GM19372 (cell line): ENCODE measurements at regions not wholly inside any gene's neighbourhood (a gene's known extent, or its start where the extent isn't known, plus 50 kb on each side); places are given as distances from the start of the nearest gene placed in this dataset.

Source experiments
- ATAC-seq: cut with Tn5 transposase; IDR thresholded peaks from one replicate; pipeline ENCODE4 v1.9.1; 2021; ENCODE audit warnings: mild to moderate bottlenecking, low read depth, moderate library complexity; ENCODE audit not compliant: unreplicated experiment

DNA sequence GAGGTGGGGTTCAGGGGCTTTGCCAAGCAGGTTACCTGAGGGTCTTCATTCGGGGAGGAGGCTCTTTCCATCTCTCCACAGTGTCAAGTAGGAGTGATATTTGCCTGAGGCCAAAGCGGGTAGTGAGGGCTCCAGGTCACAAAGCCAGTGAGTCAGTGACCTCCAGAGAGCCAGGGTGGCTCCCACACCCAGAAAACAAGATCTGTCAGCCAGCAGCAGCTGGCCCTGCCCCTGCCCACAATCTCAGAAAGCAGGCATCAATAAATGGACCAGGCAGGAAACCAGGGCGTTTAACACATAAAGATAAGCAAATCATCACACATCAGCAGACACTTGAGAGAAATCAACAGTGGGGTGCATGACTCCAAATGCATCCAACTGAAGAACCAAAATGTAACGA is 250.8 kb downstream of the CDH26 start:
- no peak for ATAC-seq

DNA sequence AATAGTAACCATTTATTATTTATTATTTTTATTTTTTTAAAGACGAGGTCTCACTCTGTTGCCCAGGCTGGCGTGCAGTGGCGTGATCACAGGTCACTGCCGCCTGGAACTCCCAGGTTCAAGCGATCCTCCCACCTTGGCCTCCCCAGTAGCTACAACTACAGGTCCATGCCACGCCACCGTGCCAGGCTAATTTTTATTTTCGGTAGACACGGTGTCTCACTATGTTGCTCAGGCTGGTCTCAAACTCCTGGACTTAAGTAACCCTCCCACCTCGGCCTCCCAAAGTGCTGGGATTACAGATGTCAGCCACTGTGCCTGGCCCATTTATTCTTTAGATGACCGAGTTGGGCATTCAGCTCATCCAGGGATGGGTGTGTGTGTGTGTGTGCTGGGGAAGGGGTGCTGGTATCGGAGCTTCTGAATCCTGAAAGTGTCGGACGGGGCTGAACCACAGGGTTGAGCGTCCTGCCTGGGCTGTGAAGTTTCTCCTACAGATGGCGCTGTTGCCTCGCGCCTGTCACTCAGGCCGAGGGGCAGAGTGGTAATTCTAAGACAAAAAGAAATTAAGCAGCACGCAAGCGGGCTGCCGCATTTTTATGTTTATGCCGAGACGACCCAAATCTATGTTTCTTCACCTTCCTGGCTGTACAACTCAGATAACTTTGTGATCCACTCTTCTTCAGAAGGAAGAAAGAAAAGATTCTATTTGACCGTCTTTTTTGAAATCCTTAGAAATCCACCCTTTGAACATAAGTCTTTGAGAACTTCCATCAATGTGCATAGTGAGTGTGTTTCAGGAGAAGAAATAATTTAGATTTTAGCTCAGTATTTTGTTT is 252.8 kb downstream of the CDH26 start:
- ATAC-seq, result no peak

DNA sequence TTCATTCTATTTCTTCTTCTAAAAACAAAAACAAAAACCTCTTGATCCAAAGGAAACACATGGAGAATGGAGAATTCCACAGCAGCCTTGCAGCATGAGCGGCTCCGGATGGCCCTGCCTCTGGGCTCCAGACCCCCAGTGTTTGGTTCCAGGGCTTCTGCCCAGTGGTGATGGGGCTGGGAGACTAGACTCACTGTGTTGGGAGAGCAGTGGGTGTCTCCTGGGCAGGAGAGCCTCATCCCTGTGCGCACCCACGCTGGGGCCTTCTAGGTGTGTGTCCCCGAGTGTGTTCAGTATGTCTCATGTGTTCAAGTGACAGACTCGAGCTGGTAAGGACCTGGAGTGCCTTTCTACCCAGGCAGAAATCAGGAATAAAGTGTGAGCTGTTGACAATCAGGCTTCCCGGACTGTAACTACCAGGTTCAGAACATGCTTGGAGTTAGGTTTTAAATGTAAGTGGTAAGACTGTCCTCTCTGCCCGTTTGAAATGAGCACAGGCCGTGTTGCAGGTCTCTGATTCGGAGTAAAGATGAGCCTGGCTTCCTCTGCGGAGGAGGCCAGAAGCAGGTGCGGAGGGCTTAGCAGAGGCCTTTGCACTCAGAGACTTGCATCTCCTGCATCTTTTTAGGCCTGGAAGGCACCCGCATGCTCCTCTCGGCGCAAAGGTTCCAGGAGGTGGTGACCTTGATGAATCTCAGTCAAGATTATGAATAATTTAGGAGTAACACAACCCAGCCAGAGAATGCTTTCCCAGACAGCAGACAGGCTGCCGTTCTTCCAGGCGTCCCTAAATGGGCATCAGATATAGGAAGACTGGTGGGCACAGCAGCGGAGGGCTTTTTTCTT is 253.6 kb downstream of the CDH26 start:
- no peak for ATAC-seq

DNA sequence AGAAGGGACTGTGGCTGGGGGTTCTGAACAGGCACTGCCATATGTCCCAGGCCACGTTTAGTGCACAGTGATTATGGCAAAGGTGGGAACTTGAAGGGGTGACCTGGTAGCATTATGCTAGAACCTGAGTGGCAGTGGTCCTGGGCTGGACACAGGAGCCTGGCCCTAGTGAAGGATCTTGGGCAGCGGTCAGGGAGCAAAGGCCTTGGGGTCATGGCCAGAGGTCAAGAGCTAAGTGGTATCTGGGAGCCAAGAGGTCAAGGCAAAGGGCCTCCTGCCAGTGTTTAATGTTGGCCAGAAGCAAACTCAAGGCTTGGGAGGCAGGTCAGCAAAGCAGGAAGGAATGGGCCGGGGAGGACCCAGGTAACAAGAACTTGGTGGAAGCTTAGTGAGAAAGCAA is 254.5 kb downstream of the CDH26 start:
- ATAC-seq, result no peak

DNA sequence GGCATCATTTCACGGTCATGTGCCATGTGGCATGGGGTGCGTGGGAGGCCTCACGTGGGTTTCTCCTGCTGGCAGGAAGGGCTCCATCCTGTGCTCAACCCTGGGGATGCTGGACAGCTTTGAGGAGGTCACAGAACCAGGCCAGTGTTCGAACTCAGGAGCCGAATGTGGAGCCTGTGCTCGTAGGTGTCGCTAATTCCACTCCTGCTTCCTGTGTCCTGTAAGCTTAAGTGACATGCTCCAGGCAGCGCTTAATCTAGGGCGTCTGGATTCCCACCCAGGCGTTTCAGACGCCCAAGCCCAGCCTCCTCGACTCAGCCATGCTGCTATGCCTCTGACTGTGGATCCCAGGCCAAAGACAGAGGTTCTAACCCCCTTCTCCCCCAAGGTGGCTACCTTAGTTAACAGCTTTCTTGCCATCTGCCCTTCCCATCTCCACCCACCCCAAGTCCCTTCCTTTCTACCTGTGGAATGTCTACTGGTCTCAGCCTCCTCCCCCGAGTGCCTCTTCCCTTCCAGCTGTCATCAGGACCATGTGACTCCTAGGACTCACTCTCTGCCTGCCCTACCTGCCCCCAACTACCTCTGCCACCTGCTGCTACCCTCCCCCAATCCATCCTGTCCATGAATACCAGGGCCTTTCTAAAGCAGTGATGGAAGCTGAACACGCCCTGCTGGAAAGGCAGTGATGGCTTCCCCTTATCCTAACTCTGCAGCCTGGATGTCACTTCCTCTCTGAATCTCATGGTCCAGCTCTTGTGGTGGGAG is 255.1 kb downstream of the CDH26 start:
- no peak for ATAC-seq

DNA sequence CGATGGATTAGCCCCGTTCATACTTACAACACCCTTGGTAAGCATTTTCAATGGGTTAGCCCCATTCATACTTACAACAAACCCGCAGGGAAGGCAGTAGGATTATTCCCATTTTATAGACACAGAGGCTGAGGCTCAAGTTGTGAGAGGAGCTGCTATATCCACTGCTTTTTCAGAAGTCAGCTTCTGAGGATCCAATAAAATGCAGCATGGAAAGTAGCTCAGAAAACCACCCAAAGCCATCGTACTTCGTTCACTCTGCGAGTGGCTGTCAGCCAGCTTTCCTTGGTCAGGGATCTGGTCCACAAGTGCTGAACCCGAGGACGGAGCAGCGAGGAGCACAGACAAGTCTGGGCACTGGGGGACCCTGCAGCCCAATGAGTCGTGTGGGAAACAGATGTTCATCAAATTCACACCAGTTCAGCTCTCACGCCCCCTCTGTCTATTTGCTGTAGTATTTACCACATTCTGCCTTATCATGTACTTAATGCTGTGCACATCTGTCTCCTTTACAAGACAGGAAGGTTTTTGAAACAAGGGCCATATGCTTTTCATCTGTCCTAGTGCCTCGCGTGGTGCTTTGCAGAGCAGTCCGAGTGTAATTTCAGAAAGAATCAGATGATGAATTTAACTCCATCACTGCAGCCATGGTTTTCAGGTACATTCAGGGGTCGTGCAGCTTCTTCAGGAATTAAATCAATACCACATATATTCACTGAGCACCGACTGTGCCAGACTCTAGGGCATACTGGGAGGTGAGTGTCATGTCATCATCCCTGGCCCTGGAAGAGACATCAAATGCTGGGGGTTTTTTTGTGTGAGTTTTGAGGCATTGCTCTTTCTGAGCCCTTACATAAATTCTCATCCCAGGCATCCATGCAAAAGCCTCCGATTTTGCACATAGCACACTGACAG is 256.9 kb downstream of the CDH26 start:
- ATAC-seq, result no peak

DNA sequence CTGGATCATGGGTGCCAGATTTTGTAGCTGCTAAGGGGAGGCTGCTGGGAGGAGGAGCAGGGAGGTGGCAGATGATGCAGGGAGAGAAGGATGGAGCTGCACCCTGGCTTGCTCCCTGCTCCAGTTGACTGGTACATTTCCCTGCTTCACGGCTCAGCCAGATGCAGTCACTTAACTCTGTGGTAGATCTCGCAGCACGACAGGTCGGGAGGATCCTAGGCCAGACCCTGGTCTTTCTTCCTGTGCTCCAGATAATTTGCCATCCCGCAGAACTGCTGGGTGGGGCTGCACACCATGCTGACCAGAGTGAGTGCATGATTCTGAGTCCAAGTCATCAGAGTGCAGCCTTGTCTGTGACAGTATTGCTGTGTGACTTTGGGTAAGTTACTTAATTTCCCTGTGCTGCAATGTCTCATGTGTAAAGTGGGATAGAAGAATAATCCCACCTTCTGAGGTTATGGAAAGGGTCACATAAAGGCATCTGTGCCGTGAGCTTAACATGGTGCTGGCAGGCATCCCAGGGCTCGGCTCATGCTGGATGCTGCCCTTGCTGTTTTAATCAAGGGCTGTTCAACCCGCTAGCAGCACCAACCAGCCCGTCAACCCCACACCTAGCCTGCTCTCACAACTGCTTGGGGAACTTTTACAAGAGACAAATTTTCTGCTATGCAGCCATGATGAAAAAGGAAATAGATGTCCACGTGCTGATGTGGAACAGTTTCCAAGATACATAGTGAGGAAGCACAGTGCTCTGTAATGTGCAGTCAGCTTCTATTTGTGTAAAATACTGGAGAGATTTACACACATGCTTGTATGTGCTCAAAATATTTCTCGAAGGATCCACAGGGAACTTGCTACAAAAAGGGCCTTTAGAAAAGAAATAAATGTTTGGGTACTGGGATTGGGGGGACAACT is 257.9 kb downstream of the CDH26 start:
- no peak for ATAC-seq

DNA sequence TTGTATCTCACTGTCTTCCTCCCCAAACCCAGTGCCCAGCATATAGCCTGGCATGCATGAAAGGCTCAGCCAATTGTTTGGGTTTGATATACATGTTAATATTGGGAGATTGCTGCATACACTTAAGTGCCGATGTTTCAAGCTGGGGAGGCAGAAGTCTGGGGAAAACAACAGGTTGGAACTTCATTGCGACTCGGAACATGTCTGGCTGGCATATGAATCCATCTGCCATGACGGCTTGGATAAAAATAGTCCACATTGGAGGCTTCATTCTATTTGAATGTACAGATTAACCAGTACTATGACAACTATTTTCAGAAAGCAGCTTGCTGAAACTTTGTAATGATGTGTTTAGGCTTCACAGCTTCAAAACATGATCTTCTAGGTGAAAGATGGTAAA is 261.0 kb downstream of the CDH26 start:
- no peak for ATAC-seq

DNA sequence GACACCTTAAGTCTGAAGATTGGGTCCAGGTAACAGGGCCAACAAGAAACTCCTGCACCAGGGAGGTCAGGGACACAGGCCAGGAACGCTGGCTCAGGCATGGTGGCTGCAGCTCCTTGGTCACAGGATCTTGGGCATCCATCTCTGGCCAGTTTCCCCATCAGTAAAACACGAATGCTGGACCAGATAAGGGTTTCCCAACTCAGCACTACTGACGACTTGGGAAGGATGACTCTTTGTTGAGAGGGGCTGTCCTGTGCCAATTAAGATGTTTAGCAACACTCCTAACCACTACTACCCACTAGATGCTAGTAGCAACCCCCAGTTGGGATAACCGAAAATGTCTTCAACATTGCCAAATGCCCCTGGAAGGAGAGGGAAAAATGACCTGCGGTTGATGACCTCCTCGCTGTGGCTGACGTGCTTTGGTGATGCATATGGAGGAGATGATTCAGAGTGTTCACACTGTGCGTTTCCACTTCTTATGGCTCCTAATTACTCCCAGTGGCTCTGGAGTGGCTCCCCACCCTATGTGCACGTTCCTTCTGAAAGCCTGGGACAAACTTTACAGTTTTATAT is 261.9 kb downstream of the CDH26 start:
- ATAC-seq, result no peak

DNA sequence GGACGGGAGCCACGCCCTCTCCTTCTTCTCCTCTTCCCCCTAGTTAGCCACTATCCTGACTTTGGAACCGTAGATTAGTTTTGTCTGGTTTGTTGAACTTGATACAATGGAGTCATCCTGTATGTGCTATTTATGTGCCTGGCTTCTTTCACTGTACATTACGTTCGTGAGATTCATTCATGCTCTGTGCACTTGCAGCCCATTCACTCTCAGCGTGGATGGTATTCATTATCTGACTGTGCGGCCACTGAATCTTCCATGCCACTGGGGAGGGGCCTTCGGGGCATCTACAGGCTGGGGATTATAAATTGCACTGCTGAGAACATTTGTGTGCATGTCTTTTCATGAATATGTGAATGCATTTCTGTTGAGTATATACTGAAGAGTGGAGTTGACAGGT is 262.5 kb downstream of the CDH26 start:
- no peak for ATAC-seq

DNA sequence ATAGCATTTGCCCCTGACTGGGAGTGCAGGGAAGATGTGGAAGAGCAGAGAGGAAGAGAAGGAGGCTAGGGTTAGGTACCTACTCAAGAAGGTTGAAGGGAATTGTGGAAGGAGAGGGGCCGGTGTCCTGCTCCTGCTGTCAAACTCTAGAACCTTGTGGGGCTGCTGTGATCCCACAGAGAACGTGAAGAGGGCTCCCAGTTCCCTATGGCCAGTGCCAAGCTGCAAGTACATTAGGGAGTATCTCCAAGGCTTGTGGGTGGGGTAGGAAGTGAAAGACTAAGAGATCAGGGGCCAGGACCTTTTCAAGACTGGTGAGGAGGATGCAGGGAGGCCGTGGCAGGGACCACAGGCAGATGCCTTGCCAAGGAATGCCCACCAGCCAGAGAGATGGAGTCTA is 263.4 kb downstream of the CDH26 start:
- no peak for ATAC-seq

DNA sequence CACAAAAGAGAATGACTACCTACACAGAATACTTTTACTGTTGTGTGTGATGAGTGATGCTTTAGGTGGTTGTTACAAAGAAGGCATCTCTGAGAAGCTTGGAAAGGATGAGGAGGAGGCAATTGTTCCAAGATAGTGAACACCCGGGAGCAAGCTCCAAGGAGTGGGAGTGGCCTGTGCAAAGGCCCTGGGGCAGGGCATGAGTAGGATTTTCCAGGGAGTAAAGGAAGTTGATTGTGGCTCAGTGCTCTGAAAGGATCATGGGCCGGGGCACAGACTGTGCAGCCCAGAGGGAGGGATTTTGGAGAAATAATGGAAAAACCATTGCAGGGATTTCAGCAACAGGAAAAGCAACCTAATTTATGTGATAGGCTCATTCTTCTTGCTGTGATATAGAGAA is 264.3 kb downstream of the CDH26 start:
- no peak for ATAC-seq

DNA sequence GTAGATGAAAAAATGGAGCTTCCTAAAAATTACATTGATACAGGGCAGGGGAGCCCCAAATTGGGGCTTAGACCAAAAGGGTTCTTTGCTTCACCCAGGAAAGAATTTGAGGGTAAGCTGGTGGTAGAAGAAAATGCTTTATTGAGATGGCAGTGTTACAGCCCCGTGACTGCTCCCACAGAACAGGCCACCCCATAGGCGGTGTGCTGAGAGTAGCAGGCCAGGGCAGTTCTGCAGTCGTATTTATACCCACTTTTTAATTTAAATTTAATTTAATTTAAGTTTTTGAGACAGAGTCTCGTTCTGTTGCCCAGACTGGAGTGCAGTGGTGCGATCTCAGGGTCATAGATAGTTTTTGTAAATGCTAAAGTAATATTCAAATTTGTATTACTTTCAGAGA is 265.0 kb downstream of the CDH26 start:
- no peak for ATAC-seq

DNA sequence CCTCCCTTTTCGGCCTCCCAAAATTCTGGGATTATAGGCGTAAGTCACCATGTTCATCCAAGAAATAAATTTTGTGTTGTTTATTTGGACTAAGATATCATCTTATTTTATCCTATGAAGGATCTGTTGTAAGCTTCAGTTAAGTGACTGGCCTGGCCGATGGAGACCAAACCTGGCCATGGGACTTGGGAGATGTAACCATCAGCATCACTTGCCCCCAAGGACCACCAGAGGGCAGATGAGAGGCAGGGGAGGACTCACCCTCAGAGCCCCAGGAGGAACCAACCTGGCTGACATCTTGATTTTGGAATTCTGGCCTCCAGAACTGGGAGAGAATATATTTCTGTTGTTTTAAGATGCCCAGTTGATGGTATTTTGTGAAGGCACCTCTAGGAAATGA is 266.7 kb downstream of the CDH26 start:
- no peak for ATAC-seq

DNA sequence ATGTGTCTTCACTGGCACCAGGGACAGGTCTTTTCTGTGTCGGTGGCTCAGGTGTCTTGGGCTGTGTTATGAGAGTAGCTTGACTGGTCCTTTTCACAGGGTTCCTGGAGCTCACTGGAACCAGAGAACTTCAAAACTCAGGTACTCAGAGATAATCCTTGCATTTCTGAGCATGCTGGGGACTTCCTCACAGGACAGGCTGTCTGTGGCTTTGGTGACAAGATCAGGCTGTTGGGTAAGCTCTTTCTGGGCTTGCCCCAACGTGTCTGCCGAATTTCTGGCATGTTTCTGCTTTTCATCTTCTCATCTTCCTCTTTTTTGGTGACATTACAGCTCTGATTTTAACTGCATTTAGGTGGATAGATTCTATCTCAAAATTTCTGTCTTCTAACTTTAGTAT is 270.0 kb downstream of the CDH26 start:
- no peak for ATAC-seq

DNA sequence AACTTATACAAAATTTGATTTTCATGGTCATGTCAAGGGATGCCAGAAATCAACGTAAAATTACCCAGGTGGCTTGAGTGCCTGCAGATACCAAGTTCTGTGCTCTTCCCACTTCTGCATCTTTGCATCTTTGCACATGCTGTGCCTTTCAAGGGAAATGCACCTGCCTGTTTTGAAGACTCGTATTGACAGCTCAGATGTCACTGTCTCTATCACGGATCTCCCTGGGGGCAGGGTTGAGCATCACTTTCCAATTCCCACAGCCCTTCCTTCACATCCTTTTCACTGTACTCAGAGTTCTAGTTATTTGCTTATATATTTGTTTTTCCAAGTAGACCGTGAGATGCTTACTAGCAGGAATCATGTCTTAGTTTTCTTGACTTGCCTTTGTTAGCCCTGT is 274.2 kb downstream of the CDH26 start:
- no peak for ATAC-seq

DNA sequence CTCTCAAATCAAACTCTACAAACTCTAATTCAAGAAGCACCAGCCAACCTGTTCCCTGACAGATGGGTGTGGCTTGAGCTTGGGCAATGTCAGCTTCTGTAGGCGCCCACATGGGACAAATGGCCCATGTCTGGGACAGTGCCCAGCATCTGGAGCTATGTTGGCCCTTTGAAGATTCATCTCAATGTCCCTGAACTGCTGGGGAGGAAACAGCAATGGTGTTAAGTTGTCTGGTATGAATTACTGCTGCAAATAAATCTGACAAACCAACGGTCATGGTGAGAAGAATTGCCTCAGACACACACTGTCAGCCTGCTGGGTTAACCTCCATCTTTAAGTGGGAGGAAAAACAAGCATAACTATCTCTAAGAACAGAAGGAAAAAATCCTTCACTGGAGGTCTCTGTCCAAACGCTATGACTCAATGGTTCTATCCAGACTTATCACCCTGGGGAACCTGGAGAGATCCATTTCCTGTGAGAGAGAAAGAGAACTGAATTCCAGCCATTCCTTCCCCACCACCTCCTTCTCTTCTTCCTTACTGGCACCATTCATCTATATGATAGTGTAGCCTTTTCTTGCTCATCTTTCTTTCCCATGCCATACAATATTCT is 274.9 kb downstream of the CDH26 start:
- no peak for ATAC-seq

DNA sequence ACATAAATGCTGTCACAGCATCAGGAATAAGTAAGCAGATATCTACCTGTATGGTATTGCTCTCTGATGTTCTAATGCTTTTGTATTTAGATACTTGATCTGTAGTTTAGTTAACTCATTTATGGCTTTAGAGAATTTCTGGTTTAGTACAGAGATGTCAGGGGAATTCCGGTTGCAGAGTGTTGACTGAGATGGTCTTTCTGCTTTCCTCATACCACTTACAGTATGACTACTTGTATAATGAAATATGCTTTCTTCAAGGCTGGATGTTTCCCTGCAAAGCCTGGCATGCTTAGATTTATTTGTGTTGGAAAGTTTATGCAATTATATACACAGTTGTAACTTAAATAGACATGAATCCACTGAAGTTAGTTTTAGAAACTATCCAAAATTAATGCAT is 278.4 kb downstream of the CDH26 start:
- ATAC-seq, result no peak
